ENCODE measurements at regions not wholly inside any gene's neighbourhood (a gene's known extent, or its start where the extent isn't known, plus 50 kb on each side); places are given as distances from the start of the nearest gene placed in this dataset.
"Not testable (repeated sequence)": the region's sequence is repeated elsewhere in the genome, so short reads cannot be mapped to it uniquely, and the experiment has no call there.

- TF ChIP-seq, protein P1, sequence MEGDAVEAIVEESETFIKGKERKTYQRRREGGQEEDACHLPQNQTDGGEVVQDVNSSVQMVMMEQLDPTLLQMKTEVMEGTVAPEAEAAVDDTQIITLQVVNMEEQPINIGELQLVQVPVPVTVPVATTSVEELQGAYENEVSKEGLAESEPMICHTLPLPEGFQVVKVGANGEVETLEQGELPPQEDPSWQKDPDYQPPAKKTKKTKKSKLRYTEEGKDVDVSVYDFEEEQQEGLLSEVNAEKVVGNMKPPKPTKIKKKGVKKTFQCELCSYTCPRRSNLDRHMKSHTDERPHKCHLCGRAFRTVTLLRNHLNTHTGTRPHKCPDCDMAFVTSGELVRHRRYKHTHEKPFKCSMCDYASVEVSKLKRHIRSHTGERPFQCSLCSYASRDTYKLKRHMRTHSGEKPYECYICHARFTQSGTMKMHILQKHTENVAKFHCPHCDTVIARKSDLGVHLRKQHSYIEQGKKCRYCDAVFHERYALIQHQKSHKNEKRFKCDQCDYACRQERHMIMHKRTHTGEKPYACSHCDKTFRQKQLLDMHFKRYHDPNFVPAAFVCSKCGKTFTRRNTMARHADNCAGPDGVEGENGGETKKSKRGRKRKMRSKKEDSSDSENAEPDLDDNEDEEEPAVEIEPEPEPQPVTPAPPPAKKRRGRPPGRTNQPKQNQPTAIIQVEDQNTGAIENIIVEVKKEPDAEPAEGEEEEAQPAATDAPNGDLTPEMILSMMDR (IDR thresholded peaks at IDR 0.05): not testable (repeated sequence)
- TF ChIP-seq ZFX (IDR thresholded peaks at IDR 0.05; ENCODE audit: borderline replicate concordance): not testable (repeated sequence)
Measured at GRCh38 chr2:91580043-91580442, 2888.6 kb downstream of the RPIA start.
